Cardiac fibroblast (primary cell): ENCODE measurements at regions not wholly inside any gene's neighbourhood (a gene's known extent, or its start where the extent isn't known, plus 50 kb on each side); places are given as distances from the start of the nearest gene placed in this dataset.

Experiments used
- DNase-seq, 2 donors: peaks; one replicate each; pipeline versions ENCODE4 v3.0.0 to v3.0.0-alpha.2; 2010; ENCODE audit warnings: low read depth in 2 of 2
- H3K4me3 ChIP-seq, 2 donors: replicated peaks in 1 of 2; 1 replicate in 1 of 2; 2 replicates in 1 of 2; pipeline ENCODE4 v1.5.1; 2011; ENCODE audit warnings: low read depth in 2 of 2, low read length in 2 of 2, mild to moderate bottlenecking in 2 of 2, moderate library complexity in 1 of 2
- TF ChIP-seq, protein P1 (sequence below): IDR thresholded peaks from one replicate; pipeline ENCODE4 v1.5.1; 2011; ENCODE audit warnings: low read depth, mild to moderate bottlenecking, low read length, inconsistent platforms

DNA sequence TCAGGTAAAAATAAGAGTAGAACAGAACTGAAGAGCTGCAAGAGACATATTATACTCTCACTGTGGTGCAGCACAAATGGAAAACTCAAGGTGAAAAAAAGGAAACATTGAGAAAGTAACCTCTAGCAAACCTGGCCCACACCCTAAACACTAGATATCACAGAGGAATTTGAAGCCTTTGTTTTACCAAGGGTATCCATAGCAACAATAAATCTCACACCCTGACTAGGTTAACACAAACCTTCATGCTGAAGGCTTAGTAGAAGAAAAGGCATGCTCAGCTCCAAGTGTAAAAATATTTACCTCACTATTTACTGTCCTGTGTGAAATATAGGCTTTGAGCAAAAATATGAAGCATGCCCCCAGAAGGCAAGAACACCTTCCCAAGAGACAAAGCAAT lies 61.9 kb upstream of the TAB3 start:
- H3K4me3 ChIP-seq = no peak overlapping the region
- TF ChIP-seq, protein P1, sequence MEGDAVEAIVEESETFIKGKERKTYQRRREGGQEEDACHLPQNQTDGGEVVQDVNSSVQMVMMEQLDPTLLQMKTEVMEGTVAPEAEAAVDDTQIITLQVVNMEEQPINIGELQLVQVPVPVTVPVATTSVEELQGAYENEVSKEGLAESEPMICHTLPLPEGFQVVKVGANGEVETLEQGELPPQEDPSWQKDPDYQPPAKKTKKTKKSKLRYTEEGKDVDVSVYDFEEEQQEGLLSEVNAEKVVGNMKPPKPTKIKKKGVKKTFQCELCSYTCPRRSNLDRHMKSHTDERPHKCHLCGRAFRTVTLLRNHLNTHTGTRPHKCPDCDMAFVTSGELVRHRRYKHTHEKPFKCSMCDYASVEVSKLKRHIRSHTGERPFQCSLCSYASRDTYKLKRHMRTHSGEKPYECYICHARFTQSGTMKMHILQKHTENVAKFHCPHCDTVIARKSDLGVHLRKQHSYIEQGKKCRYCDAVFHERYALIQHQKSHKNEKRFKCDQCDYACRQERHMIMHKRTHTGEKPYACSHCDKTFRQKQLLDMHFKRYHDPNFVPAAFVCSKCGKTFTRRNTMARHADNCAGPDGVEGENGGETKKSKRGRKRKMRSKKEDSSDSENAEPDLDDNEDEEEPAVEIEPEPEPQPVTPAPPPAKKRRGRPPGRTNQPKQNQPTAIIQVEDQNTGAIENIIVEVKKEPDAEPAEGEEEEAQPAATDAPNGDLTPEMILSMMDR = no peak
- DNase-seq = no peak

DNA sequence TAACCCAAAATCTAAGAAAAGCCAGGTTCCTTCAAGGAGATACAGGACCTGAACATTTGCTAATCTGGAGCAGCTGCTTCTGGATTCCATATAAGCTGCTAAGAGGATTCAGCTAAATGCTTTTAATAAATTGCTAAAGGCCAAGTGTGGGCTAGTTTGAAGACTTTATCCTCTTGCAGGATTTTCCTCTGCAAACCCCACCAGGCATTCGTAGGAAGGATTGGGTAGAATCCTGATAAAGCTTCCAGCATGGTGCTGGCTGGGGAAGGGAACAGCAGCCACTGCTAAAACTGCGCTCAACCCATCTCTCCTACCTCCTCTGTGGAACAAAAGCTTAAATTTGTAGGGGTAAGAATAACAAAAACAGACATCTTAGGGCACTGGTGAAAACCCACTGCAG lies 61.3 kb upstream of the TAB3 start:
- TF ChIP-seq, protein P1 = no peak
- no peak overlapping the region for H3K4me3 ChIP-seq

DNA sequence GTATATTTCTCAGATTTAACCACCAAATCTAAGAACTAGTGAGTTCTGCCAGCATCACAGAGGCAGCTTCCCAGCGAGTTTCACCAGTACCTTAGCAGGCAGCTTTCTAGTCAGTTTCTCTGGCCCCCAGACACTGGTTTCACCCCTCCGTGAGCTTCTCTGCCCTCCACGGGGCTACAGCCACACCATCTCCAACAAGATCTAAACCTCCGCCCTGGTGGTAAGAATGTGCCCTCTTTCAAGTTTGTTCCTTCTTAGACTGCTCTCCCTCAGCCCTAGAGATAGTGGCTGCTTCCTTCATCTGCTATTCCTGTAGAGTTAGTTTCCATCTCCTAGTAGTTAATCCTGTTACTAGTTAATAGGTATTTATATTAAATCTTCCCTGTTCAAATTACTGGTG lies 60.5 kb upstream of the TAB3 start:
- DNase-seq = no peak
- H3K4me3 ChIP-seq = no peak overlapping the region
- TF ChIP-seq, protein P1 = no peak

More for the DNA sequence above, 61.3 kb upstream of the TAB3 start:
- no peak for DNase-seq

- TF ChIP-seq, protein P1 = no peak
- no peak for DNase-seq
- H3K4me3 ChIP-seq = no peak overlapping the region
These were observed 59.6 kb upstream of the TAB3 start for GRCh38 chrX:30948626-30949025.

DNA sequence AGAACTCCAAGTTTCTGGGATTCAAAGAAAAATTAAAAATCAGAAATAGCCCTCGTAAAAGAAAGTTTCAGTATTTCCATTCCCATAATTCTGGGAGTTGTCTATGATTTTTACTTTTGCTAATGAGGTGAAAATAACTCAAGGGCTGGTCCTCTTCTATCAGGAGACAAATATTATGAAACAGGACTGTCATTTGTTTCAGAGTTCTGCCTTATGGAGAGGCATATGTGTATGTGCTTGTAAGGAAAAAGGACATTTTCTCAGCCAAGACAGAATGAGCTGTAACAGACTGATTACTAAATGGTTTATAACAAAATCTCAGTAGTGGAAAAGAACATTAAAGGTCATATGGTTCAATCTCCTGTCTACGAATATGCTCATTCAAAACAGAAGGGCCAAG lies 59.0 kb upstream of the TAB3 start:
- no peak overlapping the region for H3K4me3 ChIP-seq
- TF ChIP-seq, protein P1 = no peak
- DNase-seq = no peak

DNA sequence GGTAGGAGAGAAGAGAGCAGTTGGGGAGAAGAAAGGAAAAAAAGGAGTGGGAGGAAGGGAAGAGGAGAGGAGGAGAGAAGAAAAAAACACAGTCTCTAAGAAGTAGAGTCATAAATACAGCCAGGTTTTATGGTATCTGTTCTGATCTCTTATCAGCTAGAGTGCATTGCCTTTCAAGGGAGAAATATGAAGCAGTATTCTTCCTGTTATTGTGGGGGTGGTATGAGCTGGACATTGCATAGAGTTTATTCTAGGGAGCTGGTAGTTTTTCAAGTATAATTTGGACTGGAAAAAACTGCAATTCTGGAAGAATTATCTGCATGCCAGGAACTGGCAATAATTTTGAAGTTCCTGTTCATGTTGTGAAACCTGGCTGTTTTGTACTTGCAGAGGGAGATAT lies 54.9 kb upstream of the TAB3 start:
- no peak overlapping the region for H3K4me3 ChIP-seq
- TF ChIP-seq, protein P1 = no peak
- peak in 1 of 2 donors; percentile 6 for DNase-seq

DNA sequence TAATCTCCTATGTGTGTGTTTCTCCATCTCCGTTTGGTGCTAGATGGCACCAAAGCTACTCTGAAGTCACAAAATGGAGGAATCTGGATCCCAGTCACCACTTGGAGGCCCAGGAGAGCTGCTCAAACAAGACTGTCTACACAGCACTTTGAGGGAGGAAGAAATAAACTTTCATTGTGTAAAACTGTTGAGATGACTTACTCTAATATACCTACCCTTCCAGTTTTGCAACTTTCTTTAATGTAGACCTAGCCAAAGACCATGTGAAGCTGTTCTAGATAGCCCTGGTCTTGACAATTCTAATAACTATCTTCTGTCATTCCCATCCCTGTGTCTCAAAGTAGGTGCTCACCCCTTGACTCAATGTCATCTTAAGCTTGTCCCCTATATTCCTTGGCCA lies 52.8 kb upstream of the TAB3 start:
- DNase-seq = no peak
- TF ChIP-seq, protein P1 = no peak

More for the DNA sequence above, 52.8 kb upstream of the TAB3 start:
- H3K4me3 ChIP-seq = no peak overlapping the region
